Dermis blood vessel endothelial cell (primary cell): ENCODE measurements at regions not wholly inside any gene's neighbourhood (a gene's known extent, or its start where the extent isn't known, plus 50 kb on each side); places are given as distances from the start of the nearest gene placed in this dataset.
"Not testable (repeated sequence)": the region's sequence is repeated elsewhere in the genome, so short reads cannot be mapped to it uniquely, and the experiment has no call there.

Experiments used
- DNase-seq: peaks from one replicate; pipeline ENCODE4 v3.0.0; 2010

DNA sequence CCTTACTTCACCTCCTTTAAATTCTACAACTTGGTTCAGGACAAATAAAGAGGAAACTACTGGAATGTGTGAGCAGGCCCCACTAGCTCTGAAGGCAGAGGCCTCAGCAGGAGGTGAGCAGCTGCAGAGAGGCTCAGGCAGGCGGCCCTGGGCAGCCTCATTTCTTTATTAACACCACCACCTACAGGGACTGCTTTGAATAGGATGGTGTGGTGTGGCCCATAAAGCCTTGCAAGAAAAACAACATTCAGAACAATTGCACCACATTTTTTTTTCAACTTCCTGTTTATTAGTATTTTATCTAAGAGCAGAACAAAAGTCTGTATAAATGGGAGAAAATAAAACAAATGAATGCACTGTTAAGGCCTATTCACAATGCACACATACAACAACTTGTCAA, 333.7 kb downstream of the BCL2L11 start:
- peak; percentile 82 for DNase-seq

DNA sequence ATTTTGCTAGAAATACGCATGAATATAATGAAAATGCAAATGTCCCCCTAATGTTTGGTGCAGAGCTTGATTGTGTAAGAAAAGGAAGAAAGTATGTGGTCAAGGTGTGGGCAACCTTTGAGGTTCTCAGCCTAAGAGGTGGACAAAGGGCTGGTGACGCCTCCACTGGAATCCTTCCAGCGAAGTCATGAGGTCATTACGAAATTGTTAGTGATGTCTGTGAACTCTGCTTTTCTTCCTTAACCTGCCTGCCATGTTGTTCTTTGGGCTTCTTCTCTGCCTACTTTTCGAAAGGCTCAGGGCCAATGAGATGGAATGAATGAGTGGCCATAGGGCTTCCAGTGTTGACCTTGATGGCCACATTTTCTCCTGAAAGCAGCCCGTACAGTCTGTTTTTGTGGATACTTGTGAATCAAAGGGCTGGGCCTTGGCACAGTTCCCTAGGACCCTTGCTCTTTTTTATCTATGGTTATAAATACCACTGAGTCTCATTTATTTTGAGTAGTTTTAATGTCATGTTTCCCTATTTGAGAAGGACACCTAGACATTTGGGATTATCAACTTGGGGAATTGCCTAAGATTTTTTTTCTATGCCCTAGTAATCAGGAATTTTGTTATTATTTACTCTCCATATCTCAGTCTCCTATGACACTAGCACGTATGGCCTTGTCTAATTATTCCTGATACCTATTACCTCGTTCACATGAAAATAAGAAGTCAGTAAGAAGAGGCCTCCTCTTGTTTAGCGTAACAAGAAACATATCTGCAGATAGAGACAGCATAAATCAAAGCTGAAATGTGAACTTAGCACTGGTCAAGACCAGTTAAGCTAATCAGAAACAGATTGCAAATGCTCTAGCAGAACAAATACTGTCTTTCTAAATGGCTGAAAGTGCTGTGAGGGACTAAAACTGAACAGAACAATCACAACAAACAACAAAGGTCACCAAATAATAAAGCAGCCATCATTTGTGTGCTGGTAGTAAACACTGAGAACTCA, 334.6 kb downstream of the BCL2L11 start:
- DNase-seq, result not testable (repeated sequence)

DNA sequence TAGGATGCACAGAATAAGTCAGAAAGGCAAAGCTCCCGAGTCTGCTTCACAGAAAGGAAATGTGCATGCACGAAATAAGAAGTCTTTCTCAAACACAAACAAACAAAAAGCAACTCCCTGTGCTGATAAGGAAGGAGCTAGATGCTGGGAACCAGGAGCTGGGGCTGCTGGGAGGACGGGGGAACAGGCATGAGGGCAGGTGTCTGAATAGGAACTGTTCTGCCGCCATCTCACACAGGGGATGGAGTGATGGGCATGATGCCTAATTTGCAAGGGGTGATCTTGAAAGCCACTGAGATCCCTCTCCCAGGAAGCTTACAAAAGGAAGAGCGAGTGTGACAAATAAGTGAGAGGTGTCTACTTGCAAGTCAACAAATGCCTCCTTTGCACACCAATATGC, 336.5 kb downstream of the BCL2L11 start:
- DNase-seq, result not testable (repeated sequence)

DNA sequence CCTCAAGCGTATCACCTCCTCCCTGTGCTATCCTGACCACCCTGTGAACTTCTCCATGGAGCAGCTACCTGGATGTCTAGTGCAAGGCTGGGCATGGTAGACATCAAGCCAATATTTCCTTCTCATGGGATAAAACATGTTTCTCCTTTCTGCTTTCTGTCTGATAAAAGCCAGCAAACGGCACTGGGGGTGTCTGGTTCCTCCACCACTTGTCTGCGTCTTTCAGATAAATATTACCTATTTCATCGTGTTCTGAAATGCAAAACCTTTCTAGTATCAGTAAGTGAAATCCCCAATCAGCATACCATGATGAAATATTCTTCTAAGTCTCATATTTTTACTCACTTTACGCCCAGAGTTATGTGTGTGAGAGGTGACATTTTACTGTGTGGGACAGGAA, 340.2 kb downstream of the BCL2L11 start:
- not testable (repeated sequence) for DNase-seq

DNA sequence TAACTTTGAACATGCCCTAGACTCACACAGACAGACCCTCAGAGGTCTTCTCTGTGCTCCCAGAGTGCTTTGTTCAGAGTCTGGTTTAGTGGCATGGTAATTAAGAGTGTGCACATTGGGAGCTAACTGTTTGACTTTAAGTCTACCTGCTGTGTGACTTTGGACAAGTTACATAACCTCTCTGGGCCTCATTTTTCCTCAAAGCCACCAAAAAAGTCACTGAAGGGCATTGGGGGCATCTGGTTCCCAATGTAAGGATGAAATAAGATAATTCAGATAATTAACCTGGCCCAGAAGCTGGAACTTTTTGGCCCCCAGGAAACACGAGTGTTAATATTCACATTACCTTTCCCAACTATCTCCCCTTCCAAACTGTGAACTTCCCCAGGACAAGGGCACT, 341.1 kb downstream of the BCL2L11 start:
- not testable (repeated sequence) for DNase-seq

DNA sequence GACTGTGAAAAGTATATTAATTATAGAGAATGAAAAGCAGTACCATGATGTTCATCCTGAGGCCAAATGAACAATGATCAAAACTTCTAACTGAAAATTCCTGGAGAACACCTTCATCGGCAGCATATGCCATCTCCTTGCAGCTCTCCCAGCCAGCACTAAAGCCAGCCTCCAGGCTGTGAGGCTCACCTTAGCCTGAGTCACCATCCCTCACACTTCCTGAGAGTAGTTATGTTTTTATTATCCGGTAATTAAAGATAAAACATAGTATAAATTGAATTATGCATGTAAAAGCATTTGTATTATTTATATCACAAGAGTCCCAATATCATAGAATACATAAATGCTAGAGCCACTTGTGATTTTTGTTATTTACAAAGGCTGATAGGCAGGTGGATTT, 341.9 kb downstream of the BCL2L11 start:
- DNase-seq, result not testable (repeated sequence)

DNA sequence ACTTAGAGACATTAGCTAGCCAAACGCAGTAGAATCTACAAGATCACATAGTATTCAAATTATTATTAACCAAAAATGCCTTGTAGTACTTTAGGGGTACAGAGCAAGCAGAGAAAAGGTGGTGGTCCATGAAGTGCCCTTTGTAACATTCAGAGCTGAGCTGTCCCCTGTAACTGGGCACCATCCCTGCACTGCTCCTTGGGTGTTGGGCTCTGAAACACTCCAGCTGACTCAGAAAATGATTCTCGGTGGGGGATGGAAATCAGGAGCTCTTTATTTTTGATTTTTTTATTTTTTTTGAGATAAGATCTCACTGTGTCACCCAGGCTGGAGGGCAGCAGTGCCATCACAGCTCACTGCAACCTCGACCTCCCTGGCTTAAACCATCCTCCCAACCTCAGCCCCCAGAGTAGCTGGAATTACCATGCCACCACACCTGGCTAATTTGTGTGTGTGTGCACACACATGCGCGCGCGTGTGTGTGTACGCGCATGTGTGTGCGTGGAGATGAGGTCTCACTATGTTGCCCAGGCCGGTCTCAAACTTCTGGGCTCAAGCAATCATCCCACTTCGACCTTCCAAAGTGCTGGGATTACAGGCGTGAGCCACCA, 342.6 kb downstream of the BCL2L11 start:
- not testable (repeated sequence) for DNase-seq

DNA sequence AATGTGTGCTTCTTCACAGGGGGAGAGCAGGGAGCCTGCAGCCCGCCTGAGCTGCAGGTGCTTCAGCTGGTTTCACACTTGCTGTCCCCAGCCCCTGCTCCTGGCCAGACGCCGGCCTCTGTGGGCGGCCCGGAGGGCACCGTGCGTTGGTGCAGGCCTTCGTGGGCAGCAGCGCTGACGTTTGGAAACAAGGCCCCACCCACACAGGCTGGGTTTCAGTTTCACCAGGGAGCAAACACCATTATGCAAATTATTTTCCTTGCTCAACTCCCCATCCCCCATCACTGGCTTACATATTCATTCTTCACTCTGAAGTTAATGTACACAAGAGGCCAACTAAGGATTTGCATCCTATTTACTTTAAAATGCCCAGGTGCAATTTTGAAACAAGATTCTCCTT, 343.2 kb downstream of the BCL2L11 start:
- DNase-seq, result not testable (repeated sequence)

DNA sequence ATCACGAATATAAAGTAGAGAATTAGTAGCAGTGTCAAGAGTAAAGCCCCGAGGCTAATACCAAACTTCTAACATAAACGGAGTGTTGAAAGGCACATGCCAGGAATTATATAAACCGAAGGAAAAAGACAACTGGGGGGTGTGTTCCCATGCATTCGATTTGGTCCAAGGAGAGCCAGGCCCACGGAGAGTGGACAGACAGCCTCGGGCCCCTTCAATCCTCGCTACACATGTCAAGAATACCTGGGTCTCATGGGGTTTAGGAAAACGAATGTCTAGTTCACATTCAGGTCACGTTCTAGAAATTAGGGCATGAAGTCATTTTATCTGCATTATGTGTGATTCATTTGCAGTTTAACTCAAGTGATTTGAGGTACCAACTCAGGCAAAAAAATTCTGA, 343.7 kb downstream of the BCL2L11 start:
- DNase-seq, result not testable (repeated sequence)

DNA sequence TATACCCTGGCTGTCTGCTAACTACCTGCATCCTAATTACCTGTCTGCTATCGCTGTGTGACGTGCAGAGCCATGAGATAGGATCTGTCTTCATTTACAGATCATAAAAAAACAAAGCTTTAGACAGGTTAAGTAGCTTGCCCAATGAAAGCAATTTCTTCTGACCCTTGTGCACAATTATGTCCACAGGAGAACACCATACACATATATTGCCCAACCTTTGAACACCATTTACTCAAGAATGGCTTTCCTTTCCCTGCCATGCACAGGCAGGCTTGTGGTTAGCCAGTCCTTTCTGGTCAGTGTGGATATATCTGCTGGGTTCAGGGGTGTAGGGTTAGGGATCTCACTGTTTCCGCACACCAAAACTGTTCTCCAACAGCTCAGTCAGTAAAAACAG, 344.8 kb downstream of the BCL2L11 start:
- not testable (repeated sequence) for DNase-seq

DNA sequence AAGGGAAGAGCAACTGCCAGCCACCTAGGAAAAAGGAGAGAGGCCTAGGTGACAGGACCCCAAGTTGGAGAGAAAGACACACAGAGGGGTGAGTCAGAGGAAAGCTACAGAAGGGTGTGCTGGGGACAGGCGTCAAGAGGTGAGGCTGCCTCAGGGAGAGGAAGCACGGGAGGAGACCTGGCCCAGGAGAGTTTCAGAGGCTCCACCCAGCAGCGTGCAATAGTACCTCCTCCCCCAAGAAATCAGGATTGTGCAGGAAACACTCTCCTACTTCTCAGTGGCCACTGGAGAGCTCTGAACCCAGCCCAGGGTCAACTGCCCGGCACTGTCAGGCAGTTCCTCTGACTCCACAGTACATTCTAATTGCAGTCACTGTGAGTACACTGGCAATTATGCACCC, 346.0 kb downstream of the BCL2L11 start:
- not testable (repeated sequence) for DNase-seq

DNA sequence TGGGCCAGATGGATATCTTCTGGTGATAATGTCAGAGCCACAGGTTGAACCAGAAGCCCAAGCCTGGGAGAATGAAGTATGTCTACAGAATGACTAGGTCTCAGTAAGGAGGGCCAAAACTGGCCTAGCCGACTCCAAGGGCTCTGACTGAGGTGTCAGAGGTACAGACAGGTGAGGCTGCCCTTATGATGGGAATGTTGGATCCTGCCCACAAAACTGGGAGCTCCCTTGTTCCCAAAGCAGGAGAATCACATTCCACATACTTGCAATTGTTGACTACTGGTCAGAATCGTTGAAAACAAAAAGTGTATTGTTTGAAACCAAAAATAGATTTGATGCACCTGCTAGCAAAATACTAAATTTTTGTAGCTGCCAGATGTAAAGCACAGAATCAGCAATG, 350.2 kb downstream of the BCL2L11 start:
- DNase-seq, result not testable (repeated sequence)

DNA sequence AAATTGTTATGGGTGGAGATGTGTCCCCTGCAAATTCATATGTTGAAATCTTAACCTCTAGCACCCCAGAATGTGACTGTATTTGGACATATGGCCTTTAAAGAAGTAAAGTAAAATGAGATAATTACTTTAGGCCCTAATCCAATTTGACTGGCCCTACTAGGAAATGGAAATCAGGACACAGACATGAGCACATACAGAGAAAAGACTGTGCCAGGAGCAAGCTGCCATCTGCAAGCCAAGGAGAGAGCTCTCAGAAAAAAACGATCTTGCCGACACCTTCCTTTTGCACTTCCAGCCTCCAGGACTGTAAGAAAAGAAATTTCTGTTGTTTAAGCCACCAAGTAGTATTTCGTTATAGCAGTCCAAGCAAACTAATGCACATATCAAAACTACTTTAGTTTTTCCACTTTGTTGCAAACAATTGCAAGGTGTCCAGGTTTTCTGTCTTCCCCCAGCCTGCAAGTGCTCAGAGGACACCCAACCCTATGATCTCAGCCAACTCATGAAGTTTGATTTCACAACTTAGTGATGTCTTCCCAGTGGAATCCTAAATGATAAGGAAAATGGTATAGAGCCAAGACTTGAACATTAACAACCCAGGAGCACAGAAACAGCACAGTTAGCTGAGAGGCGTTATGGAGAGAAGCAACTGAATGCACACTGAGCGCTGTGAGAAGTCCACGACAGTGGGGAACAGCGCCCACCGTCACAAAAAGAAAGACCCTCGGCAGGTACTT, 351.2 kb downstream of the BCL2L11 start:
- not testable (repeated sequence) for DNase-seq

DNA sequence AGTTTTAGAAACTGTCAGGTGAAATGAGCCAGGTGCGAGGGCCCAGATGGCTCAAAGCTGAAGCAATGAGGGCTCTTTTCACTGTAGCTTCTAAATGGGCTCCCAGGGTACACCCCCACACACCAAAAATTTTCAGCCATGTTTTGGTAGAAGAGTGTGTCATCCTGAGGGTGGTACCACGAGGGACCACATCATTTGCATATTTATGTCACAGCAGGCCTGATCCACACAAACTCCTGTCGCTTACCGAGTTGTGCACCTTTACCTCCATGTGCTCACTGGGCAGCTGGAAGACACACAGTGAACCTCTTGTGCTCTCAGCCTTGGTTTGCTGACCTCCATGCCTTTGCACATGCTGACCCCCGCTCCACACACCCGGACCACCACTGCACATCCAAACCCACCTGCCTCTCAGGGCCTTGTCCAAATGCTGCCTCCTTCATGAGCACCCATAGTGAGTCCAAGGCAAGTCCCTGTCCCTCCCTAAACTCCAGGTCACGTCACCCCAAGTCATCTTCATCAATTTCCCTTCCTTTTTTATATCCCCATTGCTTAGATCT, 352.2 kb downstream of the BCL2L11 start:
- DNase-seq, result not testable (repeated sequence)

DNA sequence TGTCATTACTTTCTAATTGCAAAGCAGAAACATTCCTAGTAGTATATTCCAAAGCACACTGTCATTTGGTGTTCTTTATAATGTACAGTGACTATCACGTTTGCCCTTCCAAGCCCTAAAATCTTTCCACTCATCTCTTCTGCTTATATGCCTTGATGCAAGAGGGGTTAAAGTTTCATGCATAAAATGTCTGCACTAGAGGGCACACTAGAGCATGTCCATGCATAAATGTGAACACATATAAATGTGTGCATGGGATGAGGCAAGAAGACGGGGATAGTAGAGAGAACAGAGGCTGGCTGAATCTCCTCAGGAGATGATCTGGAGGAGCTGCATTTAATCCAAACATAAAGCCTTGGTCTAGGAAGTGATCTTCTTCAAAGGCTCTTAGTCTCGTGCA, 352.8 kb downstream of the BCL2L11 start:
- DNase-seq, result not testable (repeated sequence)

DNA sequence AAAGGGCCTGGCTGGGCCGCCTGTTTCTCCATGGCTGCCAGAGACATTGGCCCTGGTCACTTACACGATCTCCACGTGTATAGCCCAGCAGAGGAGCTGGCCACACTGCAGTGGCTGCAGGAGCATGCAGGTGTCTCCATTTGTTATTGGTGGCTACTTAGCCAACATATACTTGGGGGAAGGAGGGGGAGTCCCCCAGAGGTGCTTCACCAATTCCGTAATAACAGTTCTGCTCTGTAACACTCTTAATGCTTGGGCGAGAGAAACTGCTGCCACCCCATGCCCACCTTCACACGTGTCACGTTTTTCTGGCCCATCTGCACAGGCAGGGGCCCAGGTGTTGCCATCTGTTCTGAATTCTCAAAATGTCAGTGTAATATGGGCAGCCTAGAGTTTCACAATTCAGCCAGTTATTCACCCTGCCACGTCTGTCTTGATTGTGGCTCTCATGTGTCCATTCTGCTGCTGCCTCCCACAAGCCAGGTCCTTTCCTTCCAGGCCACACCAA, 353.5 kb downstream of the BCL2L11 start:
- DNase-seq, result not testable (repeated sequence)

DNA sequence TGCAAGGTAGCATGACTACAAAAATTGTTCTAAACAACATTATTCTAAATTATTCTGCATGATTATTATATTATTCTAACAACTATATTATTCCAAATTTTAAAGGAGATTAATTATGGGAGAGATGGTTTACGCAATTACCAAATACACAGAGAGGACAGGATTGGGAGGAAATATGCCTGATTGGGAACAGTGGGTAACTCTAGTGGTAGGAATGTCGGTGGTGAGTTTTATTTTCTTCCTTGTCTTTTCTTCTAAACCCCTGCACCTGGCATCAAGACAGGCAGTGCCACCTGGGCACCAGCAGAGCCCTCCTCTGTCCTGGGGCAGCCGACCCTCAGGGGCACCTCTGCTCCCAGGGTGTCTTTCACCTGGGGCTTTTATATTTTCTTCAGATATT, 357.6 kb downstream of the BCL2L11 start:
- DNase-seq, result not testable (repeated sequence)

DNA sequence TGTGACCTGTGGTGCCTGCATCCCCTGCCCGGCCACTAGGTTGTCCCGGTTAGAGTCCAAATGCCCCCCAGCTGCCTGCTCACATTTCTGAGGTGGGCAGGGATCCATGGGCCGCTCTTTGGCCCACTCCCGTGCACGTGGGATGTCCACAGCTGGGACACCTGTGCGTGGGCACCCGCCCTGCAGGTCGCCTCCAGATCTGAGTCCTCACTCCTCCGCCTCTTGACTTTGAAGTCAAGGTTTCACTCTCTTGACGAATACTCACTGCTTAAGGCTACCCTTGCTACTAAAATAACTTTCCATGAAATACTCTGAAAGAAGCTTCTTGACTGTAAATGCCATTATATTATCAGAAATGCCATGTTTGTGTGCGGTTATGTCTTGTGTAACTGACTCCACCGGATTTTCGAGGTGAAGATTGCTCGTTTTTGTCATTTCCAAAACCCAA, 358.2 kb downstream of the BCL2L11 start:
- DNase-seq, result not testable (repeated sequence)

DNA sequence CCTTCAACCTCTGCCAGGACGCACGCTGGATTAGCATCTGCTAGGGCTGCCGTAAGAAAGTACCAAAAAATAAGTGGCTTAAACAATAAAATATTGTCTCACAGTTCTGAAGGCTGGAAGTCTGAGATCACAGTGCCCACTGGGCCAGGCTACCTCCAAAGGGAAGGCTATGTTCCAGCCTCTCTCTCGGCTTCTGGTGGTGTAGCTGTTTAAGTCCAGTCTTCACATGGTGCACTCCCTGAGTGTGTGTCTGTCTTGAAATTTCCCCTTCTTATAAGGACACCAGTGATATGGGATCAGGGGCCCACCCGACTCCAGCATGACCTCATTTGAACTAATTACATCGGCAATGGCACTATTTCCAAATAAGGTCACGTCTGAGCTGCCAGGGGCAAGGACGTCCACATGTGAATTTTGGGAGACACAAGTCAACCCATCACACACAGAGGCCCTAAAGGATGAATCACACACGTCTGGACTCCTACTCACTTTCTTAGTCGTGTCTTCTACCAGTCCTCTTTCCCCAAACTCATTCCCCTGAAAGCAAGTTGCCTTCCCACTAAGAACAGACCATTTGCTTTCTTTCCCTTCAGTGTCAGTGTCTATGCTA, 359.4 kb downstream of the BCL2L11 start:
- not testable (repeated sequence) for DNase-seq

DNA sequence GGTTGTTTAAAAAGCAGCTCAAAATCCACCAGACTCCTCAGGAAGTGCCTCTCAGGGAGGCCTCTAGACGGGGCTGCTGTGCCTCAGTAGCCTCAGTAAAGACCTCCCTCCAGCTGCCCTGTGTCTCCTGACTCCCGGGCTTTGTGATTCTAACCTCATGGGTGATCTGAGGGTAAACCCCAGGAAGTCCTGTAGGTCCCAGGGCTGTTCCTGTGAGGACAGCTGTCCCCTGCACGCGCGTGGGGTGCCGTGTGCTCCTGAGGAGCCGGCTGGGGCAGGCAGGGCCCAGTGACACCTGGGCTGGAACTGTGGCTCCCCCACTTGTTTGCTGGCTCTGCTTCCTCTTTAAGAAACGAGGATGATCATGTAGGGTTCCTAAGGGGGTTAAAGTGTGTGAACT, 359.9 kb downstream of the BCL2L11 start:
- DNase-seq, result not testable (repeated sequence)

DNA sequence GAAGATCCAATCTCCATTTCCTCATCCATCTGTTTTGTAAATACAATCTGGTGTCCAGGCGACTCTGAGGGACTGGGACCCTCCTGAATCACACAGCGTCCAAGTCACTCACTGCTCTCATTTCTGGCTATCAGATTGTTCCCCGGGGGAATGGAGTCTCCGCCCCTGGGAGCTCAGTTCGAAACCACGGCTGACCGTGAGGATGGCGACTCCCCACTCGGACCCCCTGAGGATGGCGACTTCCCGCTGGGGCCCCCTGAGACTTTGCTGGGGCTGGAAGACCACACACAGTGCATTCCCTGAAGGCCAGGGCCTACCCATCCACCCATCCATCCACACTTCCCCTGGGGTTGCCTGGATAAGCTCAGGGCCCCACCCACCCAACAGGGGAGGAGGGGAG, 360.5 kb downstream of the BCL2L11 start:
- not testable (repeated sequence) for DNase-seq
